Common myeloid progenitor, CD34-positive (primary cell): ENCODE measurements at regions not wholly inside any gene's neighbourhood (a gene's known extent, or its start where the extent isn't known, plus 50 kb on each side); places are given as distances from the start of the nearest gene placed in this dataset.

ENCODE experiments used
- CTCF ChIA-PET: fragments of 350-600 bp; sonication (Branson Sonifier 250); formaldehyde crosslinking; loops from one replicate; lab custom pipeline; 2021; ENCODE audit warnings: antibody characterized with exemption; lab: Charles Lee
- POLR2A ChIA-PET: fragments of 350-600 bp; sonication (Branson Sonifier 250); formaldehyde crosslinking; loops from one replicate; lab custom pipeline; 2021; ENCODE audit warnings: antibody characterized with exemption; lab: Charles Lee
- DNase-seq, 3 donors: peaks; one replicate each; pipeline versions ENCODE4 v3.0.0 to v3.0.0-alpha.2; 2013
- H3K27ac ChIP-seq, 2 experiments: 1 replicate in 1 of 2; 2 replicates in 1 of 2; pipeline ENCODE4 v1.7.0; 2013; ENCODE audit warnings: inconsistent platforms in 2 of 2, low read length in 2 of 2, mild to moderate bottlenecking in 2 of 2, low read depth in 1 of 2, moderate library complexity in 1 of 2; ENCODE audit not compliant: severe bottlenecking in 2 of 2, insufficient read depth in 1 of 2, poor library complexity in 1 of 2
- H3K27me3 ChIP-seq, 5 experiments: replicated peaks in 2 of 5; 1 replicate in 3 of 5; 2 replicates in 2 of 5; pipeline versions ENCODE4 v1.6.1 to v1.7.0; 2013; ENCODE audit warnings: low read length in 4 of 5, mild to moderate bottlenecking in 2 of 5, moderate library complexity in 2 of 5, inconsistent platforms in 1 of 5; ENCODE audit not compliant: insufficient read depth in 5 of 5, control insufficient read depth in 4 of 5
- H3K36me3 ChIP-seq, 4 experiments: 1 replicate in 2 of 4; 2 replicates in 2 of 4; pipeline versions ENCODE4 v1.6.1 to v1.7.0; 2013; ENCODE audit warnings: low read length in 3 of 4, control low read depth in 1 of 4, mild to moderate bottlenecking in 1 of 4; ENCODE audit not compliant: control insufficient read depth in 4 of 4, insufficient read depth in 4 of 4
- H3K4me1 ChIP-seq, 4 experiments: 1 replicate in 3 of 4; 2 replicates in 1 of 4; pipeline versions ENCODE4 v1.6.1 to v1.7.1; 2013; ENCODE audit warnings: low read length in 3 of 4, mild to moderate bottlenecking in 3 of 4, control low read depth in 1 of 4, inconsistent platforms in 1 of 4, moderate library complexity in 1 of 4; ENCODE audit not compliant: control insufficient read depth in 4 of 4, insufficient read depth in 4 of 4; ENCODE audit errors: control extremely low read depth in 1 of 4
- H3K4me3 ChIP-seq, 7 experiments: 1 replicate in 4 of 7; 2 replicates in 3 of 7; pipeline versions ENCODE4 v1.5.1 to v1.7.0; 2013; ENCODE audit warnings: mild to moderate bottlenecking in 7 of 7, low read length in 6 of 7, moderate library complexity in 6 of 7, inconsistent platforms in 2 of 7, low read depth in 2 of 7, control low read depth in 1 of 7; ENCODE audit not compliant: insufficient read depth in 4 of 7, control insufficient read depth in 1 of 7; ENCODE audit errors: extremely low read depth in 1 of 7
- H3K9me3 ChIP-seq, 5 experiments: 1 replicate in 4 of 5; 2 replicates in 1 of 5; pipeline versions ENCODE4 v1.6.1 to v1.7.1; 2013; ENCODE audit warnings: low read length in 4 of 5, mild to moderate bottlenecking in 2 of 5, inconsistent platforms in 1 of 5, low read depth in 1 of 5, moderate library complexity in 1 of 5; ENCODE audit not compliant: control insufficient read depth in 4 of 5, insufficient read depth in 2 of 5; ENCODE audit errors: control extremely low read depth in 1 of 5
- whole genome bisulfite sequencing: methylation state at CpG from one replicate; pipeline ENCODE4 v1.1.5; 2013; ENCODE audit not compliant: insufficient coverage; 5-methylcytosine and 5-hydroxymethylcytosine counted together

GRCh38 chr17:13209081-13209480 lies 191.3 kb upstream of the ELAC2 start:
- Histone ChIP-seq H3K27ac (no peak overlapping the region), H3K4me1 (no peaks in the 10 kb centered on the region), H3K4me3 (no peak overlapping the region), H3K9me3 (no peaks in the 10 kb centered on the region), H3K36me3 (no peaks in the 10 kb centered on the region), H3K27me3 (no peaks in the 10 kb centered on the region)
- CTCF ChIA-PET = no interaction called here
- POLR2A ChIA-PET = interaction anchor here (0.7 kb wide), 1 partner anchor 46 kb away, joined by 3 read pairs; no protein-coding TSS in a partner anchor
- DNase-seq = no peak
- WGBS = no CpG with 5 or more reads among the region's 3 CpGs

GRCh38 chr17:13204607-13205237 lies 186.9 kb upstream of the ELAC2 start:
- 76% methylated on average over 8 of the region's 8 CpGs for WGBS
- DNase-seq = no peak
- CTCF ChIA-PET = no interaction called here
- Histone ChIP-seq H3K4me3 (no peak overlapping the region), H3K27ac (no peak overlapping the region), H3K36me3 (no peaks in the 10 kb centered on the region), H3K27me3 (peaks cover 0 to 2% (median 0%) of the 10 kb centered on the region in 5 experiments), H3K9me3 (no peaks in the 10 kb centered on the region), H3K4me1 (no peaks in the 10 kb centered on the region)
- POLR2A ChIA-PET = no interaction called here

GRCh38 chr17:13202835-13203234 lies 185.0 kb upstream of the ELAC2 start:
- POLR2A ChIA-PET = no interaction called here
- WGBS = 100% methylated on average over 1 of the region's 2 CpGs

GRCh38 chr17:13200671-13201070 lies 182.8 kb upstream of the ELAC2 start:
- H3K36me3 ChIP-seq = no peaks in the 10 kb centered on the region
- H3K27ac ChIP-seq = no peak overlapping the region
- peaks cover 0 to 2% (median 0%) of the 10 kb centered on the region in 5 experiments for H3K27me3 ChIP-seq
- WGBS = 57% methylated on average over 1 of the region's 1 CpG
- ChIA-PET CTCF (no interaction called here), POLR2A (no interaction called here)
- no peak overlapping the region for H3K4me3 ChIP-seq
- no peaks in the 10 kb centered on the region for H3K4me1 ChIP-seq
- no peaks in the 10 kb centered on the region for H3K9me3 ChIP-seq
- DNase-seq = no peak

More at GRCh38 chr17:13202835-13203234, 185.0 kb upstream of the ELAC2 start:
- Histone ChIP-seq H3K4me1 (no peaks in the 10 kb centered on the region), H3K4me3 (no peak overlapping the region), H3K27ac (no peak overlapping the region), H3K36me3 (no peaks in the 10 kb centered on the region), H3K9me3 (no peaks in the 10 kb centered on the region), H3K27me3 (peaks cover 0 to 2% (median 0%) of the 10 kb centered on the region in 5 experiments)
- no peak for DNase-seq
- CTCF ChIA-PET = no interaction called here

- Histone ChIP-seq H3K9me3 (no peaks in the 10 kb centered on the region), H3K36me3 (no peaks in the 10 kb centered on the region), H3K27ac (no peak overlapping the region), H3K27me3 (peaks cover 0 to 2% (median 0%) of the 10 kb centered on the region in 5 experiments), H3K4me1 (no peaks in the 10 kb centered on the region), H3K4me3 (no peak overlapping the region)
- DNase-seq = no peak
- ChIA-PET CTCF (no interaction called here), POLR2A (no interaction called here)
Observed at GRCh38 chr17:13199425-13199824, 181.6 kb upstream of the ELAC2 start.

GRCh38 chr17:13197586-13197985 lies 179.8 kb upstream of the ELAC2 start:
- Histone ChIP-seq H3K36me3 (no peaks in the 10 kb centered on the region), H3K27me3 (peaks cover 0 to 2% (median 0%) of the 10 kb centered on the region in 5 experiments), H3K27ac (no peak overlapping the region), H3K4me1 (no peaks in the 10 kb centered on the region), H3K4me3 (no peak overlapping the region), H3K9me3 (no peaks in the 10 kb centered on the region)
- WGBS = 100% methylated on average over 1 of the region's 4 CpGs
- ChIA-PET CTCF (no interaction called here), POLR2A (no interaction called here)
- no peak for DNase-seq

GRCh38 chr17:13194887-13195286 lies 177.1 kb upstream of the ELAC2 start:
- H3K4me1 ChIP-seq = no peaks in the 10 kb centered on the region

More at GRCh38 chr17:13194887-13195286, 177.1 kb upstream of the ELAC2 start:
- Histone ChIP-seq H3K36me3 (no peaks in the 10 kb centered on the region), H3K27ac (no peak overlapping the region), H3K27me3 (no peaks in the 10 kb centered on the region), H3K4me3 (no peak overlapping the region), H3K9me3 (no peaks in the 10 kb centered on the region)
- CTCF ChIA-PET = no interaction called here
- POLR2A ChIA-PET = no interaction called here
- DNase-seq = no peak
- 67% methylated on average over 1 of the region's 2 CpGs for WGBS
